Testis (tissue), 2 donors: ENCODE measurements at regions not wholly inside any gene's neighbourhood (a gene's known extent, or its start where the extent isn't known, plus 50 kb on each side); places are given as distances from the start of the nearest gene placed in this dataset.

Experiments used
- CTCF ChIP-seq, 3 experiments: fragments of 450-650 bp in 2 of 3; fragments of 200-600 bp in 1 of 3; sonication (generic) in 1 of 3; IDR thresholded peaks; one replicate each; pipeline ENCODE4 v1.5.1; 2016 to 2019; ENCODE audit warnings: antibody characterized with exemption in 3 of 3, mild to moderate bottlenecking in 2 of 3, moderate library complexity in 1 of 3
- POLR2A ChIP-seq: fragments of 450-650 bp; IDR thresholded peaks from one replicate; pipeline ENCODE4 v1.6.1; 2017; ENCODE audit warnings: antibody characterized with exemption, mild to moderate bottlenecking, moderate library complexity

GRCh38 chr10:31158011-31158658 lies 126.5 kb upstream of the ZNF438 start:
- TF ChIP-seq CTCF (IDR thresholded peaks at IDR 0.05) (no peak), POLR2A (no peak)
